Testis (tissue), 2 donors: ENCODE measurements at regions not wholly inside any gene's neighbourhood (a gene's known extent, or its start where the extent isn't known, plus 50 kb on each side); places are given as distances from the start of the nearest gene placed in this dataset.

Experiments used
- CTCF ChIP-seq, 3 experiments: fragments of 450-650 bp in 2 of 3; fragments of 200-600 bp in 1 of 3; sonication (generic) in 1 of 3; IDR thresholded peaks; one replicate each; pipeline ENCODE4 v1.5.1; 2016 to 2019; ENCODE audit warnings: antibody characterized with exemption in 3 of 3, mild to moderate bottlenecking in 2 of 3, moderate library complexity in 1 of 3
- POLR2A ChIP-seq: fragments of 450-650 bp; IDR thresholded peaks from one replicate; pipeline ENCODE4 v1.6.1; 2017; ENCODE audit warnings: antibody characterized with exemption, mild to moderate bottlenecking, moderate library complexity

DNA sequence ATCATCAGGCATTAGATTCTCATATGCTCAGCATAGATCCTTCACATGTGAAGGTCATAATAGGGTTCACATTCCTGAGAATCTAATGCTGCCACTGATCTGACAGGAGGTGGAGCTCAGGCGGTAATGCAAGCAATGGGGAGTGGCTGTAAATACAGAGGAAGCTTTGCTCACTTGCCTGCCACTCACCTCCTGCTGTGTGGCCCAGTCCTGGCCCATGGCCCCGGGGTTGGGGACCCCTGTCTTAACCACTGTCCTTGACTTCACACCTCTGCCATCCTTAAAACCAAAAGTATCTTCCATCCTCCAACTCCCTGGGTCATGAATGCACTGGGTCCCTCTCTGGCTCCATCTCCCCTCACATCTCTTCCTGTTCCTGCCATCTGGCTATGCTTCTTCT, 129.1 kb downstream of the HMX1 start:
- TF ChIP-seq CTCF (IDR thresholded peaks at IDR 0.05) = no peak
- TF ChIP-seq POLR2A = no peak
